NCI-H1105 (cell line): ENCODE measurements at regions not wholly inside any gene's neighbourhood (a gene's known extent, or its start where the extent isn't known, plus 50 kb on each side); places are given as distances from the start of the nearest gene placed in this dataset.

Experiments
- DNase-seq: peaks from one replicate; lab custom pipeline; 2025; lab: John Stamatoyannopoulos, UW

- no peak for DNase-seq
Observed at GRCh38 chr6:48240287-48240686, 129.3 kb upstream of the PTCHD4 start.

GRCh38 chr6:48236375-48236774, 125.4 kb upstream of the PTCHD4 start:
- no peak for DNase-seq

GRCh38 chr6:48233063-48233462, 122.1 kb upstream of the PTCHD4 start:
- no peak for DNase-seq

- DNase-seq: no peak
Observed at GRCh38 chr6:48229841-48230240, 118.8 kb upstream of the PTCHD4 start.

- DNase-seq: peak; percentile 79
Observed at GRCh38 chr6:48222241-48222640, 111.2 kb upstream of the PTCHD4 start.

- DNase-seq: no peak
Observed at GRCh38 chr6:48213076-48213788, 102.2 kb upstream of the PTCHD4 start.

- no peak for DNase-seq
Observed at GRCh38 chr6:48212501-48212900, 101.5 kb upstream of the PTCHD4 start.

- no peak for DNase-seq
Observed at GRCh38 chr6:48206091-48206490, 95.1 kb upstream of the PTCHD4 start.

- no peak for DNase-seq
Observed at GRCh38 chr6:48200869-48201390, 89.9 kb upstream of the PTCHD4 start.

- no peak for DNase-seq
Observed at GRCh38 chr6:48199499-48199898, 88.5 kb upstream of the PTCHD4 start.

- DNase-seq: no peak
Observed at GRCh38 chr6:48197941-48198340, 86.9 kb upstream of the PTCHD4 start.

- no peak for DNase-seq
Observed at GRCh38 chr6:48194596-48195295, 83.7 kb upstream of the PTCHD4 start.

- no peak for DNase-seq
Observed at GRCh38 chr6:48188158-48188557, 77.2 kb upstream of the PTCHD4 start.

GRCh38 chr6:48186746-48187145, 75.7 kb upstream of the PTCHD4 start:
- DNase-seq: no peak

- DNase-seq: no peak
Observed at GRCh38 chr6:48184648-48185047, 73.7 kb upstream of the PTCHD4 start.

- DNase-seq: no peak
Observed at GRCh38 chr6:48183811-48184605, 73.0 kb upstream of the PTCHD4 start.

- DNase-seq: no peak
Observed at GRCh38 chr6:48183178-48183577, 72.2 kb upstream of the PTCHD4 start.

- no peak for DNase-seq
Observed at GRCh38 chr6:48178700-48179099, 67.7 kb upstream of the PTCHD4 start.

- DNase-seq: no peak
Observed at GRCh38 chr6:48177786-48178185, 66.8 kb upstream of the PTCHD4 start.

- no peak for DNase-seq
Observed at GRCh38 chr6:48176645-48177308, 65.8 kb upstream of the PTCHD4 start.

GRCh38 chr6:48169635-48170034, 58.6 kb upstream of the PTCHD4 start:
- no peak for DNase-seq
